SU-DHL-6 (cell line): ENCODE measurements at regions not wholly inside any gene's neighbourhood (a gene's known extent, or its start where the extent isn't known, plus 50 kb on each side); places are given as distances from the start of the nearest gene placed in this dataset.

Experiments
- H2AFZ ChIP-seq: fragments of 200-600 bp; sonication (generic); 2 replicates; pipeline ENCODE4 v1.6.1; 2014; ENCODE audit warnings: low read depth, mild to moderate bottlenecking, moderate library complexity, mixed read lengths, antibody characterized with exemption, low read length; ENCODE audit not compliant: severe bottlenecking
- H3F3A ChIP-seq: fragments of 200-600 bp; shearing (Covaris generic); 2 replicates; pipeline ENCODE4 v1.6.0; 2016; ENCODE audit warnings: antibody characterized with exemption, mild to moderate bottlenecking; ENCODE audit not compliant: insufficient read depth
- H3K27ac ChIP-seq: fragments of 200-600 bp; sonication (generic); 2 replicates; pipeline ENCODE4 v1.5.1; 2016; ENCODE audit warnings: low read depth, mild to moderate bottlenecking, low read length, moderate library complexity, mixed read lengths
- H3K27me3 ChIP-seq: fragments of 200-600 bp; sonication (generic), shearing (Covaris generic); 2 replicates; pipeline ENCODE4 v1.6.0; 2014; ENCODE audit warnings: mild to moderate bottlenecking, low read length
- H3K36me3 ChIP-seq: fragments of 200-600 bp; sonication (generic); 2 replicates; pipeline ENCODE4 v1.6.1; 2014; ENCODE audit warnings: mild to moderate bottlenecking, low read length, mixed read lengths
- H3K4me2 ChIP-seq: fragments of 300-600, 200-600 bp; shearing (Covaris generic), sonication (generic); 2 replicates; pipeline ENCODE4 v1.6.0; 2014; ENCODE audit warnings: low read length, low read depth, mild to moderate bottlenecking; ENCODE audit not compliant: poor library complexity, severe bottlenecking
- H3K4me3 ChIP-seq: fragments of 200-600 bp; sonication (generic); 2 replicates; pipeline ENCODE4 v1.5.1; 2014; ENCODE audit warnings: antibody characterized with exemption, low read length, mild to moderate bottlenecking, mixed read lengths; ENCODE audit not compliant: insufficient read depth, poor library complexity, severe bottlenecking
- H3K79me2 ChIP-seq: fragments of 200-600 bp; sonication (generic); 2 replicates; pipeline ENCODE4 v1.6.1; 2014; ENCODE audit warnings: mild to moderate bottlenecking, low read length, moderate library complexity; ENCODE audit not compliant: insufficient read depth
- H3K9ac ChIP-seq: fragments of 200-600 bp; sonication (generic); 2 replicates; pipeline ENCODE4 v1.7.0; 2014; ENCODE audit warnings: mild to moderate bottlenecking, low read length
- H3K9me2 ChIP-seq: fragments of 200-600 bp; sonication (generic); replicated peaks from 2 replicates; pipeline ENCODE4 v1.6.1; 2014; ENCODE audit warnings: low read length; ENCODE audit not compliant: insufficient read depth
- H3K9me3 ChIP-seq: fragments of 200-600 bp; sonication (generic); 2 replicates; pipeline ENCODE4 v1.6.1; 2014; ENCODE audit warnings: low read length, mixed read lengths; ENCODE audit not compliant: insufficient read depth
- H4K20me1 ChIP-seq: fragments of 200-600 bp; sonication (generic); 2 replicates; pipeline ENCODE4 v1.6.1; 2014; ENCODE audit warnings: low read depth, mild to moderate bottlenecking, antibody characterized with exemption, low read length, moderate library complexity, mixed read lengths
- EZH2phosphoT487 ChIP-seq: fragments of 200-600 bp; sonication (generic), shearing (Covaris generic); conservative IDR thresholded peaks from 2 replicates; pipeline ENCODE4 v1.6.1; 2018; ENCODE audit warnings: mild to moderate bottlenecking, antibody characterized with exemption, low read length, moderate library complexity, mixed read lengths
- TF ChIP-seq, protein P1 (sequence below): fragments of 200-600 bp; sonication (generic); IDR thresholded peaks from one replicate; pipeline ENCODE4 v1.5.1; 2017; ENCODE audit warnings: antibody characterized with exemption, mild to moderate bottlenecking, low read length, moderate library complexity; ENCODE audit not compliant: insufficient read depth, poor library complexity, severe bottlenecking

DNA sequence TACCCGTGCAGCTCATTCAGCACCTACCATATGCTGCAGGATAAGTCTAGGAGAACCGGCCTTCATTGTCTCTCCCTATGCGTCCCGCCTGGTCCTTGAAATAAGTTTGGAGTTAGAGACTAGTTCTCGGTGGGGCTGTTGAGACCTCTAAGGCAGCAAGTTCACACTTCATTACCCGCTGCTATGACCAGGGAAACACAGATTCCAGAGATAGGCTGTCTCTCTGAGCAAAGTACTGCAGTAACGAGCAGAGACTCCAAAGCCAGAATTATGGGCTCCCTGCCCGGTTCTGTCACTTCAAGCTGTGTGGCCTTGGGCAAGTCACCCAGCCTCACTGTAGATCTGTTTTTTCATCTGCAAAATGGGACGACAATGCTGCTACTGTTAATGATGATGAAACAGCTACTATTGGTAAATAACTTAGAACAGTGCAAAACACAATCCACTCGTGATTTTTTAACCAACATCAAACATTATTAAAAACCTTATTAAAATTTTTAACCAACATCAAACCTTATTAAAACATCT lies 184.1 kb downstream of the USP12 start:
- Histone ChIP-seq H3K36me3 (no peaks in the 10 kb centered on the region), H3K9me3 (no peaks in the 10 kb centered on the region), H2AFZ (no peak overlapping the region), H3K4me2 (no peak overlapping the region), H3K9me2 (no peaks in the 10 kb centered on the region), H3K27ac (no peak overlapping the region), H3F3A (no peaks in the 10 kb centered on the region), H3K27me3 (no peaks in the 10 kb centered on the region), H3K4me3 (no peak overlapping the region), H4K20me1 (no peaks in the 10 kb centered on the region), H3K9ac (no peak overlapping the region), H3K79me2 (no peaks in the 10 kb centered on the region)
- TF ChIP-seq, protein P1, sequence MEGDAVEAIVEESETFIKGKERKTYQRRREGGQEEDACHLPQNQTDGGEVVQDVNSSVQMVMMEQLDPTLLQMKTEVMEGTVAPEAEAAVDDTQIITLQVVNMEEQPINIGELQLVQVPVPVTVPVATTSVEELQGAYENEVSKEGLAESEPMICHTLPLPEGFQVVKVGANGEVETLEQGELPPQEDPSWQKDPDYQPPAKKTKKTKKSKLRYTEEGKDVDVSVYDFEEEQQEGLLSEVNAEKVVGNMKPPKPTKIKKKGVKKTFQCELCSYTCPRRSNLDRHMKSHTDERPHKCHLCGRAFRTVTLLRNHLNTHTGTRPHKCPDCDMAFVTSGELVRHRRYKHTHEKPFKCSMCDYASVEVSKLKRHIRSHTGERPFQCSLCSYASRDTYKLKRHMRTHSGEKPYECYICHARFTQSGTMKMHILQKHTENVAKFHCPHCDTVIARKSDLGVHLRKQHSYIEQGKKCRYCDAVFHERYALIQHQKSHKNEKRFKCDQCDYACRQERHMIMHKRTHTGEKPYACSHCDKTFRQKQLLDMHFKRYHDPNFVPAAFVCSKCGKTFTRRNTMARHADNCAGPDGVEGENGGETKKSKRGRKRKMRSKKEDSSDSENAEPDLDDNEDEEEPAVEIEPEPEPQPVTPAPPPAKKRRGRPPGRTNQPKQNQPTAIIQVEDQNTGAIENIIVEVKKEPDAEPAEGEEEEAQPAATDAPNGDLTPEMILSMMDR: no peak
- TF ChIP-seq EZH2phosphoT487: no peak

DNA sequence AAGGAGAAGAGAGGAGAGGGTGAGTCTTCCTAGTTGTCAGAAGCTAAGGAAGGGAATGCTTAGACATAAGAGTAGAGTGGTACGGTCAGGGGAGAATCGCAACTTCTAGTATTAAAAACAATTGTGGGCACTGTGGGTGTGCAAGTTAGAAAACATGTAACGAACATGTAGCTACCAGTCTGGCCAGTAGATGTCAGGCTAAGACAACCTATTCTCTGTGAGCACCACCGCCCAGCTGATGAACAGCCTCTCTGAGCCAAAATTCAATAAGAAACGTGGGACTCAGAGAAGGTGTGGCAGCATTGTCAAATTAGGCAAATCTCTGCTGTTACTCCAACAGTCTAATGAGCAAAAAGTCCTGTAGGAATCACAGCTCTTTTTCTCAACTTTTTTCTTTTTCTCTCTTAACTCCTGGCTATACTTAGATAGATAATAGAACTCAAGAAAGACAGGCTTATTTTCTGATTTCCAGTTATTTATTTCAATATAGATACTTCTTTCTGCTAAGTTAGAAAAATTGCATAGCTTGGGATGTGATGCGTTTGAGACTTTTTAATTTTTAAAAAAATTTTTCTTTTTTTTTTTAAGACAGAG lies 186.2 kb downstream of the USP12 start:
- no peak overlapping the region for H3K4me3 ChIP-seq
- H3K79me2 ChIP-seq: no peaks in the 10 kb centered on the region
- H3K4me2 ChIP-seq: no peak overlapping the region
- H3F3A ChIP-seq: no peaks in the 10 kb centered on the region
- TF ChIP-seq, protein P1: peak; percentile 56
- no peak for TF ChIP-seq EZH2phosphoT487
- no peaks in the 10 kb centered on the region for H4K20me1 ChIP-seq
- H3K27ac ChIP-seq: no peak overlapping the region
- no peaks in the 10 kb centered on the region for H3K9me2 ChIP-seq
- H3K9me3 ChIP-seq: no peaks in the 10 kb centered on the region
- H3K36me3 ChIP-seq: no peaks in the 10 kb centered on the region
- H2AFZ ChIP-seq: no peak overlapping the region
- H3K27me3 ChIP-seq: no peaks in the 10 kb centered on the region
- H3K9ac ChIP-seq: no peak overlapping the region

DNA sequence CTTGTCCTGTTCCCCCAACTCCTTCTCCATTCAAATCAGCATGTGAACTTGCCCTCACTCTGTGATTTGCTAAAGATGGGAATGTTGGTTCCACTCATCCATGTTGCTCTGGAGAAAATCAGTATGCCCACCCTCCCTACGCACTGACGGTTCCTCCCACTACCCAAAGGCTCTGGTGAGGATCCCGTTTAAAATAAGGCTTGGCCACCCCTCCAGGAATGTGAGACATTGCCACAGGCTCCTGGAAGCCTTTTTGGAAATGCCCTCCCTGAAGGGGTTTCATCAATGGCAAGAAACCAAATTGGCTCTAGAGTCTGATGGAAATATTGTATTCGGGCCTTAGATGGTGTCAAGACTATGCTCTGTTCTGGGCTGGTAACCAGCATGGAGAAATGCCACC lies 187.3 kb downstream of the USP12 start:
- H3K27ac ChIP-seq: no peak overlapping the region
- H3K9me2 ChIP-seq: no peaks in the 10 kb centered on the region
- H3K9ac ChIP-seq: no peak overlapping the region
- H3K27me3 ChIP-seq: no peaks in the 10 kb centered on the region
- no peaks in the 10 kb centered on the region for H3F3A ChIP-seq
- H3K79me2 ChIP-seq: no peaks in the 10 kb centered on the region
- H3K36me3 ChIP-seq: no peaks in the 10 kb centered on the region
- no peak overlapping the region for H3K4me2 ChIP-seq
- H2AFZ ChIP-seq: no peak overlapping the region
- H3K9me3 ChIP-seq: no peaks in the 10 kb centered on the region
- no peaks in the 10 kb centered on the region for H4K20me1 ChIP-seq
- TF ChIP-seq EZH2phosphoT487: no peak
- TF ChIP-seq, protein P1: no peak
- H3K4me3 ChIP-seq: no peak overlapping the region
